ENCODE measurements at regions not wholly inside any gene's neighbourhood (a gene's known extent, or its start where the extent isn't known, plus 50 kb on each side); places are given as distances from the start of the nearest gene placed in this dataset.

GRCh38 chr15:36499412-36500389, 79.7 kb upstream of the CDIN1 start:
- no peak for DNase-seq

- peak; percentile 80 for DNase-seq
Observed at GRCh38 chr15:36501063-36501678, 78.3 kb upstream of the CDIN1 start.

GRCh38 chr15:36502509-36502908, 76.9 kb upstream of the CDIN1 start:
- no peak for DNase-seq

- DNase-seq, result peak; percentile 88
Observed at GRCh38 chr15:36506733-36507356, 72.6 kb upstream of the CDIN1 start.

GRCh38 chr15:36507458-36507857, 72.0 kb upstream of the CDIN1 start:
- DNase-seq, result peak; percentile 50

- no peak for DNase-seq
Observed at GRCh38 chr15:36511594-36511993, 67.8 kb upstream of the CDIN1 start.

- no peak for DNase-seq
Observed at GRCh38 chr15:36517758-36518157, 61.7 kb upstream of the CDIN1 start.

GRCh38 chr15:36519067-36519466, 60.4 kb upstream of the CDIN1 start:
- no peak for DNase-seq

- DNase-seq, result no peak
Observed at GRCh38 chr15:36525430-36525829, 54.0 kb upstream of the CDIN1 start.

GRCh38 chr15:36527235-36528162, 51.9 kb upstream of the CDIN1 start:
- DNase-seq, result peak; percentile 93

- DNase-seq, result no peak
Observed at GRCh38 chr15:36529296-36530011, 50.0 kb upstream of the CDIN1 start.

All from NCI-H146 (cell line).